ENCODE measurements at regions not wholly inside any gene's neighbourhood (a gene's known extent, or its start where the extent isn't known, plus 50 kb on each side); places are given as distances from the start of the nearest gene placed in this dataset.

GRCh38 chr4:111198446-111198845 lies 575.6 kb upstream of the PITX2 start:
- H3K4me1 Mint-ChIP-seq (ENCODE audit: unreplicated experiment) = no peaks in the 10 kb centered on the region
- H3K27me3 Mint-ChIP-seq = no peaks in the 10 kb centered on the region
- no peak for TF ChIP-seq CTCF (conservative IDR thresholded peaks at IDR 0.05)
- H3K36me3 Mint-ChIP-seq = no peaks in the 10 kb centered on the region
- H3K4me3 Mint-ChIP-seq = no peak overlapping the region
- no peak for DNase-seq (ENCODE audit: extremely low spot score, unreplicated experiment)
- H3K27ac Mint-ChIP-seq = no peak overlapping the region
- no peaks in the 10 kb centered on the region for H3K9me3 Mint-ChIP-seq

- Mint-ChIP-seq H3K4me3 (no peak overlapping the region), H3K36me3 (no peaks in the 10 kb centered on the region), H3K27me3 (no peaks in the 10 kb centered on the region), H3K9me3 (no peaks in the 10 kb centered on the region), H3K27ac (no peak overlapping the region), H3K4me1 (ENCODE audit: unreplicated experiment) (no peaks in the 10 kb centered on the region)
- DNase-seq (ENCODE audit: extremely low spot score, unreplicated experiment) = no peak
- TF ChIP-seq CTCF (conservative IDR thresholded peaks at IDR 0.05) = no peak
Measured at GRCh38 chr4:111204797-111205196, 581.9 kb upstream of the PITX2 start.

- Mint-ChIP-seq H3K36me3 (no peaks in the 10 kb centered on the region), H3K27ac (no peak overlapping the region), H3K9me3 (no peaks in the 10 kb centered on the region), H3K4me1 (ENCODE audit: unreplicated experiment) (no peaks in the 10 kb centered on the region), H3K27me3 (no peaks in the 10 kb centered on the region), H3K4me3 (no peak overlapping the region)
- no peak for DNase-seq (ENCODE audit: extremely low spot score, unreplicated experiment)
- TF ChIP-seq CTCF (conservative IDR thresholded peaks at IDR 0.05) = no peak
Measured at GRCh38 chr4:111208970-111209369, 586.1 kb upstream of the PITX2 start.

- no peak for DNase-seq (ENCODE audit: extremely low spot score, unreplicated experiment)
- Mint-ChIP-seq H3K27ac (no peak overlapping the region), H3K4me1 (ENCODE audit: unreplicated experiment) (no peaks in the 10 kb centered on the region), H3K9me3 (no peaks in the 10 kb centered on the region), H3K4me3 (no peak overlapping the region), H3K36me3 (no peaks in the 10 kb centered on the region), H3K27me3 (no peaks in the 10 kb centered on the region)
- TF ChIP-seq CTCF (conservative IDR thresholded peaks at IDR 0.05) = no peak
Measured at GRCh38 chr4:111209706-111210105, 586.8 kb upstream of the PITX2 start.

- DNase-seq (ENCODE audit: extremely low spot score, unreplicated experiment) = no peak
- H3K27me3 Mint-ChIP-seq = no peaks in the 10 kb centered on the region
Measured at GRCh38 chr4:111210595-111210994, 587.7 kb upstream of the PITX2 start.

More at GRCh38 chr4:111210595-111210994, 587.7 kb upstream of the PITX2 start:
- no peak for TF ChIP-seq CTCF (conservative IDR thresholded peaks at IDR 0.05)
- Mint-ChIP-seq H3K4me3 (no peak overlapping the region), H3K27ac (no peak overlapping the region), H3K36me3 (no peaks in the 10 kb centered on the region), H3K4me1 (ENCODE audit: unreplicated experiment) (no peaks in the 10 kb centered on the region), H3K9me3 (no peaks in the 10 kb centered on the region)

Measured in type B pancreatic cell (in vitro differentiated cells).